IMR-90 (cell line): ENCODE measurements at regions not wholly inside any gene's neighbourhood (a gene's known extent, or its start where the extent isn't known, plus 50 kb on each side); places are given as distances from the start of the nearest gene placed in this dataset.

Source experiments
- ATAC-seq: fragments of 200-7000 bp; cut with Tn5 transposase; 2 replicates; pipeline ENCODE4 v1.9.1; 2020; ENCODE audit warnings: low read depth, mild to moderate bottlenecking, moderate library complexity
- BruUV-seq: library from RNA; stranded (reverse); fragments of 400-500 nt; replicated peaks from 2 replicates; lab custom pipeline; 2021; lab: Mats Ljungman, UMichigan
- CTCF ChIA-PET: fragments of 300-600 bp; formaldehyde crosslinking; extraction: SDS; loops from one replicate; lab custom pipeline; 2021; ENCODE audit warnings: antibody characterized with exemption; lab: Yijun Ruan, JAX
- POLR2A ChIA-PET: fragments of 300-600 bp; sonication (Branson Sonifier 250); formaldehyde crosslinking; loops from one replicate; lab custom pipeline; 2022; ENCODE audit warnings: antibody characterized with exemption; ENCODE audit not compliant: unreplicated experiment; lab: Charles Lee
- DNase-seq: peaks from one replicate; pipeline ENCODE4 v3.0.0; 2013
- H2AFZ ChIP-seq: replicated peaks from 2 replicates; pipeline ENCODE3; 2013; ENCODE audit warnings: low read length, mild to moderate bottlenecking; ENCODE audit not compliant: poor library complexity
- H2AK5ac ChIP-seq: 2 replicates; pipeline ENCODE4 v1.6.1; 2013; ENCODE audit warnings: low read depth, low read length, inconsistent platforms
- H2AK9ac ChIP-seq: replicated peaks from 2 replicates; pipeline ENCODE3; 2013; ENCODE audit warnings: mild to moderate bottlenecking, low read depth, low read length, moderate library complexity; ENCODE audit not compliant: poor library complexity
- H2BK120ac ChIP-seq: 2 replicates; pipeline ENCODE4 v1.6.1; 2013; ENCODE audit warnings: low read depth, low read length, inconsistent platforms
- H2BK15ac ChIP-seq: 3 replicates; pipeline ENCODE4 v1.6.1; 2013; ENCODE audit warnings: low read depth, low read length, inconsistent platforms
- H2BK20ac ChIP-seq: 2 replicates; pipeline ENCODE4 v1.6.1; 2013; ENCODE audit warnings: low read depth, mild to moderate bottlenecking, inconsistent platforms, low read length, moderate library complexity
- H2BK5ac ChIP-seq: 2 replicates; pipeline ENCODE4 v1.6.1; 2013; ENCODE audit warnings: mild to moderate bottlenecking, low read depth, low read length, inconsistent platforms; ENCODE audit not compliant: poor library complexity, severe bottlenecking
- H3K14ac ChIP-seq: replicated peaks from 2 replicates; pipeline ENCODE4 v1.6.1; 2013; ENCODE audit warnings: low read depth, low read length, inconsistent platforms
- H3K18ac ChIP-seq: 2 replicates; pipeline ENCODE4 v1.6.1; 2013; ENCODE audit warnings: low read depth, low read length, control low read depth
- H3K23ac ChIP-seq: 2 replicates; pipeline ENCODE4 v1.6.1; 2013; ENCODE audit warnings: low read depth, low read length, inconsistent platforms
- H3K27ac ChIP-seq: 2 replicates; pipeline ENCODE4 v1.5.1; 2013; ENCODE audit warnings: mild to moderate bottlenecking, control low read depth, low read length; ENCODE audit not compliant: insufficient read depth
- H3K27me3 ChIP-seq: 2 replicates; pipeline ENCODE4 v1.6.1; 2013; ENCODE audit warnings: low read length; ENCODE audit not compliant: control insufficient read depth, insufficient read depth
- H3K36me3 ChIP-seq: 2 replicates; pipeline ENCODE4 v1.6.1; 2013; ENCODE audit warnings: low read length, mixed read lengths; ENCODE audit not compliant: control insufficient read depth, insufficient read depth
- H3K4ac ChIP-seq: 2 replicates; pipeline ENCODE4 v1.6.1; 2013; ENCODE audit warnings: low read depth, low read length, inconsistent platforms
- H3K4me1 ChIP-seq: 2 replicates; pipeline ENCODE4 v1.6.1; 2013; ENCODE audit warnings: low read length, mixed read lengths; ENCODE audit not compliant: control insufficient read depth, insufficient read depth
- H3K4me2 ChIP-seq: 2 replicates; pipeline ENCODE4 v1.6.1; 2013; ENCODE audit warnings: low read depth, mild to moderate bottlenecking, control low read depth, low read length, moderate library complexity
- H3K4me3 ChIP-seq: 2 replicates; pipeline ENCODE4 v1.5.1; 2013; ENCODE audit warnings: low read depth, mild to moderate bottlenecking, control low read depth, low read length, moderate library complexity; ENCODE audit not compliant: insufficient read depth
- H3K56ac ChIP-seq: 2 replicates; pipeline ENCODE4 v1.6.1; 2013; ENCODE audit warnings: low read length, inconsistent platforms; ENCODE audit not compliant: insufficient read depth; ENCODE audit errors: extremely low read depth
- H3K79me1 ChIP-seq, 2 experiments: 2 replicates each; pipeline ENCODE4 v1.6.1; 2013; ENCODE audit warnings: low read length in 2 of 2, inconsistent platforms in 1 of 2, low read depth in 1 of 2
- H3K9ac ChIP-seq: 2 replicates; pipeline ENCODE4 v1.6.1; 2013; ENCODE audit warnings: low read depth, low read length, control low read depth
- H3K9me1 ChIP-seq: 2 replicates; pipeline ENCODE4 v1.6.1; 2013; ENCODE audit warnings: low read length, inconsistent platforms; ENCODE audit not compliant: insufficient read depth
- H3K9me3 ChIP-seq: 2 replicates; pipeline ENCODE4 v1.6.1; 2013; ENCODE audit warnings: low read length; ENCODE audit not compliant: control insufficient read depth, insufficient read depth
- H4K20me1 ChIP-seq: 2 replicates; pipeline ENCODE4 v1.6.1; 2013; ENCODE audit warnings: low read length, inconsistent platforms; ENCODE audit not compliant: insufficient read depth
- H4K5ac ChIP-seq: 2 replicates; pipeline ENCODE4 v1.6.1; 2013; ENCODE audit warnings: mild to moderate bottlenecking, low read depth, low read length, control low read depth
- H4K8ac ChIP-seq, 2 experiments: 2 replicates each; pipeline ENCODE4 v1.6.1; 2013; ENCODE audit warnings: low read depth in 2 of 2, low read length in 2 of 2, control low read depth in 1 of 2, inconsistent platforms in 1 of 2
- H4K91ac ChIP-seq: 2 replicates; pipeline ENCODE4 v1.6.1; 2013; ENCODE audit warnings: low read depth, low read length, inconsistent platforms; ENCODE audit not compliant: insufficient read depth
- BHLHE40 ChIP-seq: fragments of 150-350 bp; IDR thresholded peaks from 2 replicates; pipeline ENCODE4 v1.6.1; 2016; ENCODE audit warnings: mild to moderate bottlenecking, low read depth, low read length
- CHD1 ChIP-seq: IDR thresholded peaks from 2 replicates; pipeline ENCODE4 v1.6.1; 2012; ENCODE audit warnings: low read depth, low read length, improper control_type of control experiment
- FOS ChIP-seq: fragments of 150-350 bp; IDR thresholded peaks from 2 replicates; pipeline ENCODE4 v1.6.1; 2016; ENCODE audit warnings: low read depth, low read length
- MAFK ChIP-seq: IDR thresholded peaks from 2 replicates; pipeline ENCODE4 v1.6.1; 2012; ENCODE audit warnings: low read depth, low read length, improper control_type of control experiment
- NFE2L2 ChIP-seq: fragments of 150-350 bp; IDR thresholded peaks from 2 replicates; pipeline ENCODE4 v1.6.1; 2016; ENCODE audit warnings: low read depth, mild to moderate bottlenecking, low read length
- WGBS, 2 experiments: methylation state at CpG; one replicate each; pipeline versions ENCODE4 v1.1.5 to v1.1.7; 2013; ENCODE audit warnings: missing lambda C conversion rate in 2 of 2; ENCODE audit not compliant: insufficient read length in 1 of 2; ENCODE audit errors: extremely low coverage in 2 of 2; 5-methylcytosine and 5-hydroxymethylcytosine counted together
- dilution Hi-C: fragments of 300-500 bp; cut with HindIII; formaldehyde crosslinking; loops from one replicate; pipeline ENCODE4 v1.14.3; 2018; ENCODE audit warnings: low sequenced_read_pairs; ENCODE audit not compliant: unreplicated experiment
- in situ Hi-C: fragments of 300-500 bp; cut with MboI; formaldehyde crosslinking; loops from 3 replicates; pipeline ENCODE4 v1.14.3; 2019; ENCODE audit warnings: low sequenced_read_pairs, inconsistent platforms, mixed read lengths
- intact Hi-C: fragments of 100-400 bp; cut with micrococcal nuclease; formaldehyde crosslinking; loops from 2 replicates; pipeline ENCODE4 v1.10.0; 2022

GRCh38 chr3:177961784-177962183 lies 574.5 kb upstream of the KCNMB2 start:
- H3K9ac ChIP-seq: no peak overlapping the region
- dilution Hi-C loops: no loop called here
- no peaks in the 10 kb centered on the region for H3K79me1 ChIP-seq
- H3K27ac ChIP-seq: no peak overlapping the region
- no peaks in the 10 kb centered on the region for H3K36me3 ChIP-seq
- H2BK5ac ChIP-seq: no peak overlapping the region
- H4K8ac ChIP-seq: no peak overlapping the region
- H2BK15ac ChIP-seq: no peak overlapping the region
- no peak overlapping the region for H2AFZ ChIP-seq
- H4K20me1 ChIP-seq: no peaks in the 10 kb centered on the region
- H3K4ac ChIP-seq: no peak overlapping the region
- ChIA-PET CTCF (no interaction called here), POLR2A (no interaction called here)
- H2AK5ac ChIP-seq: no peak overlapping the region
- in situ Hi-C loops: no loop called here
- BruUV-seq: no TSS peak
- H3K4me3 ChIP-seq: no peak overlapping the region
- TF ChIP-seq FOS (no peak), MAFK (peak; percentile 49), CHD1 (no peak), NFE2L2 (no peak), BHLHE40 (no peak)
- H3K27me3 ChIP-seq: no peaks in the 10 kb centered on the region
- no peak overlapping the region for H3K56ac ChIP-seq
- no peak overlapping the region for H3K23ac ChIP-seq
- no peaks in the 10 kb centered on the region for H3K4me1 ChIP-seq
- no peak overlapping the region for H2BK20ac ChIP-seq
- no peak overlapping the region for H3K14ac ChIP-seq
- no peak for DNase-seq
- no peak overlapping the region for H4K91ac ChIP-seq
- no peak overlapping the region for H2BK120ac ChIP-seq
- no peaks in the 10 kb centered on the region for H3K9me1 ChIP-seq
- no peaks in the 10 kb centered on the region for H3K9me3 ChIP-seq
- WGBS, 2 experiments: no CpG with 5 or more reads among the region's 3 CpGs
- no peak overlapping the region for H4K5ac ChIP-seq
- intact Hi-C loops: no loop called here
- no peak overlapping the region for H2AK9ac ChIP-seq
- no peak overlapping the region for H3K18ac ChIP-seq
- H3K4me2 ChIP-seq: no peak overlapping the region
- no peak for ATAC-seq
